ENCODE measurements at regions not wholly inside any gene's neighbourhood (a gene's known extent, or its start where the extent isn't known, plus 50 kb on each side); places are given as distances from the start of the nearest gene placed in this dataset.

GRCh38 chr18:39834636-39835035 is 2120.4 kb upstream of the PIK3C3 start:
- DNase-seq, result no peak

GRCh38 chr18:39825485-39826150 is 2129.4 kb upstream of the PIK3C3 start:
- DNase-seq, result peak; percentile 46

GRCh38 chr18:39806525-39806924 is 2148.5 kb upstream of the PIK3C3 start:
- peak; percentile 20 for DNase-seq

- DNase-seq, result no peak
These were observed 2149.8 kb upstream of the PIK3C3 start for GRCh38 chr18:39805218-39805617.

GRCh38 chr18:39802648-39803229 is 2152.3 kb upstream of the PIK3C3 start:
- no peak for DNase-seq

- no peak for DNase-seq
These were observed 2153.2 kb upstream of the PIK3C3 start for GRCh38 chr18:39801848-39802247.

- no peak for DNase-seq
These were observed 2154.0 kb upstream of the PIK3C3 start for GRCh38 chr18:39801010-39801409.

GRCh38 chr18:39799006-39799405 is 2156.0 kb upstream of the PIK3C3 start:
- DNase-seq, result peak; percentile 90

GRCh38 chr18:39796393-39796792 is 2158.6 kb upstream of the PIK3C3 start:
- no peak for DNase-seq

- DNase-seq, result peak; percentile 33
These were observed 2159.7 kb upstream of the PIK3C3 start for GRCh38 chr18:39795350-39795749.

- DNase-seq, result no peak
These were observed 2161.4 kb upstream of the PIK3C3 start for GRCh38 chr18:39793609-39794008.

GRCh38 chr18:39788383-39788782 is 2166.7 kb upstream of the PIK3C3 start:
- no peak for DNase-seq

- peak; percentile 25 for DNase-seq
These were observed 2168.6 kb upstream of the PIK3C3 start for GRCh38 chr18:39786477-39786876.

GRCh38 chr18:39784541-39784940 is 2170.5 kb upstream of the PIK3C3 start:
- no peak for DNase-seq

GRCh38 chr18:39781565-39781964 is 2173.5 kb upstream of the PIK3C3 start:
- no peak for DNase-seq

GRCh38 chr18:39780774-39781173 is 2174.3 kb upstream of the PIK3C3 start:
- DNase-seq, result no peak

- no peak for DNase-seq
These were observed 2175.1 kb upstream of the PIK3C3 start for GRCh38 chr18:39779926-39780325.

GRCh38 chr18:39776766-39777165 is 2178.3 kb upstream of the PIK3C3 start:
- DNase-seq, result no peak

GRCh38 chr18:39774957-39775598 is 2180.0 kb upstream of the PIK3C3 start:
- DNase-seq, result no peak

- no peak for DNase-seq
These were observed 2181.4 kb upstream of the PIK3C3 start for GRCh38 chr18:39773646-39774045.

- DNase-seq, result no peak
These were observed 2182.7 kb upstream of the PIK3C3 start for GRCh38 chr18:39772155-39772919.

GRCh38 chr18:39770399-39770798 is 2184.6 kb upstream of the PIK3C3 start:
- peak; percentile 83 for DNase-seq

- DNase-seq, result no peak
These were observed 2190.2 kb upstream of the PIK3C3 start for GRCh38 chr18:39764873-39765272.

GRCh38 chr18:39761273-39761672 is 2193.8 kb upstream of the PIK3C3 start:
- no peak for DNase-seq

All from NCI-H146 (cell line).